Thyroid gland (tissue), 4 donors: ENCODE measurements at regions not wholly inside any gene's neighbourhood (a gene's known extent, or its start where the extent isn't known, plus 50 kb on each side); places are given as distances from the start of the nearest gene placed in this dataset.

Source experiments
- CTCF ChIP-seq, 6 experiments: fragments of 200-600 bp in 3 of 6; fragments of 450-650 bp in 3 of 6; sonication (generic) in 3 of 6; IDR thresholded peaks; one replicate each; pipeline ENCODE4 v1.5.1; 2016 to 2019; ENCODE audit warnings: antibody characterized with exemption in 6 of 6, mild to moderate bottlenecking in 2 of 6, inconsistent platforms in 1 of 6, moderate library complexity in 1 of 6
- POLR2A ChIP-seq, 2 donors: fragments of 450-650 bp; IDR thresholded peaks; one replicate each; pipeline ENCODE4 v1.6.1; 2017; ENCODE audit warnings: antibody characterized with exemption in 2 of 2, mild to moderate bottlenecking in 2 of 2, moderate library complexity in 1 of 2

- TF ChIP-seq CTCF (IDR thresholded peaks at IDR 0.05) (no peak), POLR2A (IDR thresholded peaks at IDR 0.05) (no peak)
These were observed 640.8 kb downstream of the C12orf50 start for GRCh38 chr12:87388376-87388775.
